ENCODE measurements at regions not wholly inside any gene's neighbourhood (a gene's known extent, or its start where the extent isn't known, plus 50 kb on each side); places are given as distances from the start of the nearest gene placed in this dataset.

DNA sequence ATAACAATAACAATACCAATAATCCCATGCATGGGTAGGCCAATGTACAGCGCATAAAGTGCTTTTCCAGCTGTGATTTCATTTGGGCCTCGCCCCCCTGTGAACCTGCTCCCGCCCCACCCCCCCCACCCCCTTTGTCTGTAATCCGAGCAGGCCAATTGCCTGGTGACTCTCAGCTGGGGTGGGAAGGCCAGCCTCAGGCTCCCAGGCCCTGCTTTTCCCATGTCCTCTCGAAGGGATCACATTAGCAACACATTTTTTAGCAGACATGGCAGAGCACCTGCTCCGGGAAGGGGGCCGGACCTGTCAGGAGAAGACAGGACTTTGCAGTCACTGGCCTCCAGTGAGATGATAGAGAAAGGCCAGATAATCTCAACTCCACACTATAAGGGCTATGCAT lies 439.3 kb downstream of the RPS24 start:
- no peak for TF ChIP-seq EZH2 (IDR thresholded peaks at IDR 0.05)
- TF ChIP-seq POLR2AphosphoS5 (IDR thresholded peaks at IDR 0.05; ENCODE audit: borderline replicate concordance, low read depth, low read length), result no peak

All from SK-N-MC (cell line).